ENCODE measurements at regions not wholly inside any gene's neighbourhood (a gene's known extent, or its start where the extent isn't known, plus 50 kb on each side); places are given as distances from the start of the nearest gene placed in this dataset.

DNA sequence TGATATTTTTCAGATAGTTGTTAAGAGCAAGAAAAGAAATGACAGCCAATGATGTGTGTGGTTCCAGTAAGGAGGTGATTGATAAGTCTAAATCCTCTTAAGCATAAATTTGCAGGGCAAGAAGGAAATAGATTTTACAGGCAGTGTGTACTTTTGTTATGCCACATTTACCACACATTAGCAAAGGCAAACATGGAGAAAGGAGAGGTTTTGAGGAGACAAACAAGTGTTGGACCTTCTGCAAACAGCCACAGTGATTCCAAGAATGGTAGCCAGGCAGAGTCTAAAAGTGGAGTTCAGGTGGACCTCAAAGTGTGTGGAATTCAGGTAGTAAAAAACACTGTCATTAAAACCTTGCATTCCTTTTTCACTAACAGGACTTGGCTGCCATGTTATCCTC, 295.9 kb upstream of the ITGA1 start:
- in situ Hi-C loops (cut with MboI; ENCODE audit: low sequenced_read_pairs, unreplicated experiment), result no loop called here
- no peak for TF ChIP-seq CTCF (IDR thresholded peaks at IDR 0.05; ENCODE audit: borderline replicate concordance, control extremely low read depth, extremely low read depth, insufficient read depth, missing control alignments)
- no peak for DNase-seq (ENCODE audit: low spot score)

GRCh38 chr5:52497133-52497693, 290.5 kb upstream of the ITGA1 start:
- no peak for TF ChIP-seq CTCF (IDR thresholded peaks at IDR 0.05; ENCODE audit: borderline replicate concordance, control extremely low read depth, extremely low read depth, insufficient read depth, missing control alignments)
- in situ Hi-C loops (cut with MboI; ENCODE audit: low sequenced_read_pairs, unreplicated experiment), result no loop called here

GRCh38 chr5:52498607-52499006, 289.1 kb upstream of the ITGA1 start:
- TF ChIP-seq CTCF (IDR thresholded peaks at IDR 0.05; ENCODE audit: borderline replicate concordance, control extremely low read depth, extremely low read depth, insufficient read depth, missing control alignments), result no peak
- in situ Hi-C loops (cut with MboI; ENCODE audit: low sequenced_read_pairs, unreplicated experiment), result no loop called here
- no peak for DNase-seq (ENCODE audit: low spot score)

More at GRCh38 chr5:52497133-52497693, 290.5 kb upstream of the ITGA1 start:
- no peak for DNase-seq (ENCODE audit: low spot score)

- no peak for DNase-seq (ENCODE audit: low spot score)
- no peak for TF ChIP-seq CTCF (IDR thresholded peaks at IDR 0.05; ENCODE audit: borderline replicate concordance, control extremely low read depth, extremely low read depth, insufficient read depth, missing control alignments)
- in situ Hi-C loops (cut with MboI; ENCODE audit: low sequenced_read_pairs, unreplicated experiment), result no loop called here
Measured at GRCh38 chr5:52502460-52502999, 285.2 kb upstream of the ITGA1 start.

DNA sequence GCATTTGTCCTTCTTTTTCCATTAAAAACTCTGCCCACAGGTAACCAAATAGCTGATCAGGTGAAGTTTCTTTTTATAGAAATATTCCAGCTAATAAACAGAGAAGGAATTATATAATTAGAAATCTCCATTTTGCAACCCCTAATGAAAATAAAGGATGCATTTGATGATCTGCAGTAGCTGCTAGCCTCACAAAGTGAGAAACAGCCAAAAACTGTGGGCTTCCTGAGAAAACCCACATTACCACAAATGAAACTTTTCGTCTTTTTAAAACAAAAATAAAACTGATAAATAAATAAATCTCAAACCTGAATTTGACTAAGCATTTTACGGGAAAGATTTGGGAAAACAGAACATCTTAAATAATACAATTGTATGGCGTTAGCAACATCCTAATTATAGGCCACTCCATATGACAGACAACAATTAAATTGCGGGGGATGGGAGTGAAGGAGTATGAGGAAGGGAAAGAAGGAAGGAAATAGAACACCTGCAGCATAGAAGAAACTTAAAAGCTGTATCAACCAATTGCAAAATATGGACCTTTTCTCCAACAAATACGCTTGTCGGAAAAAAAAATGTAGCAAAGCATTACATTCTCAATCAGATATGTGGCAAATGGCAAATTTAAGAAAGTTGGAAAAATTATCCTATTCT, 283.0 kb upstream of the ITGA1 start:
- in situ Hi-C loops (cut with MboI; ENCODE audit: low sequenced_read_pairs, unreplicated experiment), result no loop called here
- TF ChIP-seq CTCF (IDR thresholded peaks at IDR 0.05; ENCODE audit: borderline replicate concordance, control extremely low read depth, extremely low read depth, insufficient read depth, missing control alignments), result no peak
- DNase-seq (ENCODE audit: low spot score), result no peak

- DNase-seq (ENCODE audit: low spot score), result no peak
- in situ Hi-C loops (cut with MboI; ENCODE audit: low sequenced_read_pairs, unreplicated experiment), result no loop called here
Measured at GRCh38 chr5:52517667-52518066, 270.0 kb upstream of the ITGA1 start.

More at GRCh38 chr5:52517667-52518066, 270.0 kb upstream of the ITGA1 start:
- no peak for TF ChIP-seq CTCF (IDR thresholded peaks at IDR 0.05; ENCODE audit: borderline replicate concordance, control extremely low read depth, extremely low read depth, insufficient read depth, missing control alignments)
